ENCODE measurements at regions not wholly inside any gene's neighbourhood (a gene's known extent, or its start where the extent isn't known, plus 50 kb on each side); places are given as distances from the start of the nearest gene placed in this dataset.

DNA sequence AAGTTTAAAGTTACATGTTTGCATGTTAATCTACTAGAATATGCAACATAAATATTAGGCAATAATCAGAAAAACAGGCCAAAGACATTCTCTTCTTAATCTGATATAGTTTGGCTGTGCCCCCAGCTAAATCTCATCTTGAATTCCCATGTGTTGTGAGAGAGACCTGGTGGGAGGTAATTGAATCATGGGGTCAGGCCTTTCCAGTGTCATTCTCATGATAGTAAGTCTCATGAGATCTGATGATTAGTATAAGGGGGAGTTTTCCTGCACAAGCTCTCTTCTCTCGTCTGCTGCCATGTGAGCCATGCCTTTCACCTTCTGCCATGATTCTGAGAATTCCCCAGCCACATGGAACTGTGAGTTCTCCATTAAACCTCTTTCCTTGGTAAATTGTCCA is 1241.7 kb upstream of the ADGRB3 start:
- TF ChIP-seq CTCF (conservative IDR thresholded peaks at IDR 0.05; ENCODE audit: low read depth, low read length) (no peak), EZH2 (IDR thresholded peaks at IDR 0.05; ENCODE audit: low read length, unreplicated experiment) (no peak)
